NT2/D1 (cell line): ENCODE measurements at regions not wholly inside any gene's neighbourhood (a gene's known extent, or its start where the extent isn't known, plus 50 kb on each side); places are given as distances from the start of the nearest gene placed in this dataset.

Experiments
- DNase-seq: peaks from one replicate; pipeline ENCODE4 v3.0.0-alpha.2; 2011; ENCODE audit warnings: low read depth, low spot score
- H3K27me3 ChIP-seq: 2 replicates; pipeline ENCODE4 v1.6.0; 2011; ENCODE audit warnings: mild to moderate bottlenecking; ENCODE audit not compliant: insufficient read length, insufficient read depth
- H3K36me3 ChIP-seq: 2 replicates; pipeline ENCODE4 v1.6.1; 2011; ENCODE audit warnings: mild to moderate bottlenecking, low read length, mixed read lengths; ENCODE audit not compliant: insufficient read depth, insufficient read length
- H3K4me1 ChIP-seq: 2 replicates; pipeline ENCODE4 v1.5.1; 2011; ENCODE audit not compliant: insufficient read depth, insufficient read length
- H3K4me3 ChIP-seq: 2 replicates; pipeline ENCODE4 v1.5.1; 2011; ENCODE audit warnings: low read depth; ENCODE audit not compliant: insufficient read length
- H3K9ac ChIP-seq: 2 replicates; pipeline ENCODE4 v1.6.0; 2011; ENCODE audit warnings: low read depth; ENCODE audit not compliant: insufficient read length
- H3K9me3 ChIP-seq: 2 replicates; pipeline ENCODE4 v1.5.1; 2011; ENCODE audit warnings: mild to moderate bottlenecking, low read length; ENCODE audit not compliant: insufficient read depth
- SUZ12 ChIP-seq: IDR thresholded peaks from 2 replicates; pipeline ENCODE4 v1.6.1; 2011; ENCODE audit not compliant: insufficient read length, insufficient read depth; ENCODE audit errors: extremely low read depth
- YY1 ChIP-seq: IDR thresholded peaks from 2 replicates; pipeline ENCODE4 v1.6.1; 2011; ENCODE audit not compliant: insufficient read length, insufficient read depth
- ZNF274 ChIP-seq: IDR thresholded peaks from 2 replicates; pipeline ENCODE4 v1.6.1; 2011; ENCODE audit warnings: mild to moderate bottlenecking, low read depth, low read length

DNA sequence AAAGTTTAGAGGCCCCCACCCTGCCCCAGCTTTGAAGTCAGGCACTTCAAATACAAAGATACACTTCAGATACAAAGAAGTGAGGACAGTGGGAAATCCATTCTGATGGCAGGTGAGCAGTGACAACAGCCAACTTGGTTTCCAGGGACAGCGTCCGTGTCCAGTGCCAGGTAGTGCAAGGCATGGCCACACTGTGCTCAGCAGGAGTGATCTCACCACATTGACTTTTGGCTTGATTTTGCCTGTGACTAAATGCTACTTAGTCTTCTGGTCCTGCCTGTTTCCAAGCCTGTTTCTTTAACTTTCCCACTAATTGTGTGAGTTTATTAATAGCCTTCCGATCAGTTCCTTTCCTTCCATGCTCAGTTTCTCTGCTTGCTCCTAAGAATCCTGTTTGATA, 72.6 kb upstream of the PALM2AKAP2 start:
- Histone ChIP-seq H3K4me1 (no peaks in the 10 kb centered on the region), H3K9ac (no peak overlapping the region), H3K27me3 (no peaks in the 10 kb centered on the region), H3K4me3 (no peak overlapping the region), H3K9me3 (no peaks in the 10 kb centered on the region), H3K36me3 (no peaks in the 10 kb centered on the region)
- DNase-seq: no peak
- TF ChIP-seq YY1 (no peak), ZNF274 (no peak), SUZ12 (no peak)

DNA sequence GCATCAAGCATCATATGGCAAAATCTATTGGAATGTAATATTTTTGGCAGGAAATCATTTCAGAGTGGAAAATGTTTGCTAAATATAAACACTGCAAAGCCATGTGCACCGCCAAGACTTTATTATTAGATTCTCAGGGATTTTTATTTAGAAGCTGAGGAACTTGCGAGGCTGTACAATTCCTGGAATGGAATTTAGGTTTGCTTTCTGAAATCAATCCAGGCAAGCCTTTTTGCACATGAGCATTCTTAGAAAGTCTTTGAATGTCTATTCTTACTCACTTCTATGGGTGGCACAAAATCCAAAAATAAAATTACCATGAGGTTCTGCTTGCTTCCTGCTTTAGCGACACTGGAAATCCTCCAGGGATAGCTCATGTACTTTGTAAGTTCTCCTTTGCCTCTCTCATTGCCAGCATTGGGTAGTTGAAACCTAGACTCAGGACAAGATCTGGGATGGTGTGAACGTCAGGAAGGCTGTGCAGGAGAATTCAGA, 71.5 kb upstream of the PALM2AKAP2 start:
- no peaks in the 10 kb centered on the region for H3K27me3 ChIP-seq
- no peak for DNase-seq
- H3K4me1 ChIP-seq: no peaks in the 10 kb centered on the region
- no peak overlapping the region for H3K9ac ChIP-seq
- TF ChIP-seq YY1 (no peak), SUZ12 (no peak), ZNF274 (no peak)
- no peak overlapping the region for H3K4me3 ChIP-seq
- no peaks in the 10 kb centered on the region for H3K36me3 ChIP-seq
- no peaks in the 10 kb centered on the region for H3K9me3 ChIP-seq

GRCh38 chr9:109709866-109710265, 70.1 kb upstream of the PALM2AKAP2 start:
- Histone ChIP-seq H3K9me3 (no peaks in the 10 kb centered on the region), H3K27me3 (no peaks in the 10 kb centered on the region), H3K4me1 (no peaks in the 10 kb centered on the region), H3K36me3 (no peaks in the 10 kb centered on the region), H3K4me3 (no peak overlapping the region), H3K9ac (no peak overlapping the region)
- no peak for TF ChIP-seq SUZ12
- TF ChIP-seq YY1: no peak
- no peak for TF ChIP-seq ZNF274
- DNase-seq: no peak

- no peak for DNase-seq
- H3K9me3 ChIP-seq: no peaks in the 10 kb centered on the region
- no peaks in the 10 kb centered on the region for H3K4me1 ChIP-seq
- no peaks in the 10 kb centered on the region for H3K27me3 ChIP-seq
- TF ChIP-seq YY1: no peak
- no peak for TF ChIP-seq SUZ12
- TF ChIP-seq ZNF274: no peak
- no peak overlapping the region for H3K4me3 ChIP-seq
- no peaks in the 10 kb centered on the region for H3K36me3 ChIP-seq
- H3K9ac ChIP-seq: no peak overlapping the region
Measured at GRCh38 chr9:109710830-109711229, 69.2 kb upstream of the PALM2AKAP2 start.

- H3K9ac ChIP-seq: no peak overlapping the region
- TF ChIP-seq YY1 (no peak), ZNF274 (no peak), SUZ12 (no peak)
- H3K4me3 ChIP-seq: no peak overlapping the region
- H3K4me1 ChIP-seq: no peaks in the 10 kb centered on the region
- DNase-seq: no peak
- H3K27me3 ChIP-seq: no peaks in the 10 kb centered on the region
- no peaks in the 10 kb centered on the region for H3K9me3 ChIP-seq
- H3K36me3 ChIP-seq: no peaks in the 10 kb centered on the region
Measured at GRCh38 chr9:109715344-109715743, 64.7 kb upstream of the PALM2AKAP2 start.

- DNase-seq: no peak
- Histone ChIP-seq H3K9me3 (no peaks in the 10 kb centered on the region), H3K36me3 (no peaks in the 10 kb centered on the region), H3K4me1 (no peaks in the 10 kb centered on the region), H3K4me3 (no peak overlapping the region), H3K27me3 (no peaks in the 10 kb centered on the region), H3K9ac (no peak overlapping the region)
- no peak for TF ChIP-seq SUZ12
- TF ChIP-seq ZNF274: no peak
- no peak for TF ChIP-seq YY1
Measured at GRCh38 chr9:109716631-109717030, 63.4 kb upstream of the PALM2AKAP2 start.

GRCh38 chr9:109717342-109717741, 62.7 kb upstream of the PALM2AKAP2 start:
- Histone ChIP-seq H3K9ac (no peak overlapping the region), H3K36me3 (no peaks in the 10 kb centered on the region), H3K4me3 (no peak overlapping the region), H3K4me1 (no peaks in the 10 kb centered on the region), H3K27me3 (no peaks in the 10 kb centered on the region), H3K9me3 (no peaks in the 10 kb centered on the region)
- TF ChIP-seq SUZ12: no peak
- TF ChIP-seq YY1: no peak
- DNase-seq: no peak

DNA sequence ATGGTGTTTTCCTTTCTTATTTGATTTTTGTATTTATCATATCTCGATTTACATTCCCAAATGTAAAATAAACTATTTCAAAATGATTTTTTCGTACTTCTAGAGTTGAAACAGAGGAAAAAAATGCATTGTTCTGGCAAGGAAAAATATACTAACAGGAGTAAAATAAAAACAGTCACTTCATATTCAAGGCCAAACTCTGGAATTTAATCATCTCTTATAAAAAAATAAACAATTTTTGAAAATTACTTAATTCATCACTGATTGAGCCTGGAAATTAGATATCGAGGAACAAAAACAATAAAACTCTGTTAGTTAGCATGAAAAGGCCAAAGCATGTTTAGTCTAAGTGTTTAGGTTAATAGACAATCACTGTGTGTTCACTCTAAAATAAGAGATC, 61.1 kb upstream of the PALM2AKAP2 start:
- Histone ChIP-seq H3K4me1 (no peaks in the 10 kb centered on the region), H3K9me3 (no peaks in the 10 kb centered on the region), H3K27me3 (no peaks in the 10 kb centered on the region), H3K4me3 (no peak overlapping the region), H3K36me3 (no peaks in the 10 kb centered on the region), H3K9ac (no peak overlapping the region)
- DNase-seq: no peak
- TF ChIP-seq ZNF274: no peak
- no peak for TF ChIP-seq SUZ12
- no peak for TF ChIP-seq YY1
